ENCODE measurements at regions not wholly inside any gene's neighbourhood (a gene's known extent, or its start where the extent isn't known, plus 50 kb on each side); places are given as distances from the start of the nearest gene placed in this dataset.
"Not testable (repeated sequence)": the region's sequence is repeated elsewhere in the genome, so short reads cannot be mapped to it uniquely, and the experiment has no call there.

GRCh38 chr15:62270216-62270921 is 105.3 kb upstream of the C2CD4B start:
- DNase-seq (ENCODE audit: low read depth in 4 of 4, low spot score in 1 of 4) = no peak

- DNase-seq (ENCODE audit: low read depth in 4 of 4, low spot score in 1 of 4) = no peak
Observed at GRCh38 chr15:62272290-62272689, 107.2 kb upstream of the C2CD4B start.

GRCh38 chr15:62275831-62276230 is 110.7 kb upstream of the C2CD4B start:
- no peak for DNase-seq (ENCODE audit: low read depth in 4 of 4, low spot score in 1 of 4)

GRCh38 chr15:62277816-62278394 is 112.8 kb upstream of the C2CD4B start:
- no peak for DNase-seq (ENCODE audit: low read depth in 4 of 4, low spot score in 1 of 4)

GRCh38 chr15:62278534-62278933 is 113.4 kb upstream of the C2CD4B start:
- DNase-seq (ENCODE audit: low read depth in 4 of 4, low spot score in 1 of 4) = no peak

- DNase-seq (ENCODE audit: low read depth in 4 of 4, low spot score in 1 of 4) = no peak
Observed at GRCh38 chr15:62279041-62279440, 114.0 kb upstream of the C2CD4B start.

GRCh38 chr15:62280625-62281024 is 115.5 kb upstream of the C2CD4B start:
- DNase-seq (ENCODE audit: low read depth in 4 of 4, low spot score in 1 of 4) = no peak

GRCh38 chr15:62281801-62282200 is 116.7 kb upstream of the C2CD4B start:
- not testable (repeated sequence) for DNase-seq (ENCODE audit: low read depth in 4 of 4, low spot score in 1 of 4)

- no peak for DNase-seq (ENCODE audit: low read depth in 4 of 4, low spot score in 1 of 4)
Observed at GRCh38 chr15:62287066-62287857, 122.2 kb upstream of the C2CD4B start.

- no peak for DNase-seq (ENCODE audit: low read depth in 4 of 4, low spot score in 1 of 4)
Observed at GRCh38 chr15:62288361-62289017, 123.4 kb upstream of the C2CD4B start.

- no peak for DNase-seq (ENCODE audit: low read depth in 4 of 4, low spot score in 1 of 4)
Observed at GRCh38 chr15:62291262-62291661, 126.2 kb upstream of the C2CD4B start.

- no peak for DNase-seq (ENCODE audit: low read depth in 4 of 4, low spot score in 1 of 4)
Observed at GRCh38 chr15:62296756-62297507, 131.8 kb upstream of the C2CD4B start.

- DNase-seq (ENCODE audit: low read depth in 4 of 4, low spot score in 1 of 4) = no peak
Observed at GRCh38 chr15:62297522-62297921, 132.4 kb upstream of the C2CD4B start.

GRCh38 chr15:62297933-62298332 is 132.8 kb upstream of the C2CD4B start:
- no peak for DNase-seq (ENCODE audit: low read depth in 4 of 4, low spot score in 1 of 4)

- DNase-seq (ENCODE audit: low read depth in 4 of 4, low spot score in 1 of 4) = no peak
Observed at GRCh38 chr15:62298811-62299210, 133.7 kb upstream of the C2CD4B start.

GRCh38 chr15:62299541-62299940 is 134.5 kb upstream of the C2CD4B start:
- DNase-seq (ENCODE audit: low read depth in 4 of 4, low spot score in 1 of 4) = no peak

GRCh38 chr15:62301993-62302675 is 137.0 kb upstream of the C2CD4B start:
- DNase-seq (ENCODE audit: low read depth in 4 of 4, low spot score in 1 of 4) = no peak

GRCh38 chr15:62306851-62307504 is 141.9 kb upstream of the C2CD4B start:
- DNase-seq (ENCODE audit: low read depth in 4 of 4, low spot score in 1 of 4) = no peak

- DNase-seq (ENCODE audit: low read depth in 4 of 4, low spot score in 1 of 4) = no peak
Observed at GRCh38 chr15:62307551-62307950, 142.5 kb upstream of the C2CD4B start.

All from stimulated activated CD4-positive, alpha-beta T cell treated with anti-CD3 and anti-CD28 coated beads, Interleukin-1b, Interleukin-23, amount 100 ng/mL, for 24 hours (primary cell).